Liver (tissue), 8 donors: ENCODE measurements at regions not wholly inside any gene's neighbourhood (a gene's known extent, or its start where the extent isn't known, plus 50 kb on each side); places are given as distances from the start of the nearest gene placed in this dataset.

Source experiments
- DNase-seq: peaks from one replicate; pipeline ENCODE4 v3.0.0-alpha.2; 2017; ENCODE audit warnings: low spot score
- H3K27ac ChIP-seq, 2 donors: one replicate each; pipeline ENCODE4 v1.7.0; 2013; ENCODE audit warnings: inconsistent platforms in 2 of 2, low read length in 2 of 2, control low read depth in 1 of 2, low read depth in 1 of 2, mild to moderate bottlenecking in 1 of 2
- H3K27me3 ChIP-seq, 4 donors: one replicate each; pipeline versions ENCODE4 v1.6.1 to v1.7.0; 2013; ENCODE audit warnings: low read length in 3 of 4, inconsistent platforms in 1 of 4, mild to moderate bottlenecking in 1 of 4, moderate library complexity in 1 of 4; ENCODE audit not compliant: control insufficient read depth in 4 of 4, insufficient read depth in 4 of 4
- H3K36me3 ChIP-seq, 4 donors: one replicate each; pipeline versions ENCODE4 v1.6.1 to v1.7.0; 2013; ENCODE audit warnings: low read length in 3 of 4, mild to moderate bottlenecking in 3 of 4, low read depth in 1 of 4, moderate library complexity in 1 of 4; ENCODE audit not compliant: control insufficient read depth in 4 of 4, insufficient read depth in 3 of 4
- H3K4me1 ChIP-seq, 4 donors: one replicate each; pipeline versions ENCODE4 v1.6.1 to v1.7.0; 2013; ENCODE audit warnings: low read length in 3 of 4, mild to moderate bottlenecking in 3 of 4, moderate library complexity in 1 of 4; ENCODE audit not compliant: control insufficient read depth in 4 of 4, insufficient read depth in 4 of 4
- H3K4me3 ChIP-seq, 3 donors: one replicate each; pipeline versions ENCODE4 v1.6.1 to v1.7.0; 2013; ENCODE audit warnings: low read length in 3 of 3, control low read depth in 1 of 3, low read depth in 1 of 3, mild to moderate bottlenecking in 1 of 3
- H3K9ac ChIP-seq, 2 donors: one replicate each; pipeline ENCODE4 v1.7.0; 2013; ENCODE audit warnings: low read length in 2 of 2, mild to moderate bottlenecking in 2 of 2, moderate library complexity in 2 of 2, control low read depth in 1 of 2, low read depth in 1 of 2
- H3K9me3 ChIP-seq, 4 donors: one replicate each; pipeline versions ENCODE4 v1.6.1 to v1.7.0; 2013; ENCODE audit warnings: low read length in 3 of 4; ENCODE audit not compliant: control insufficient read depth in 4 of 4
- EGR1 ChIP-seq, 2 donors: IDR thresholded peaks; 2 replicates each; pipeline ENCODE4 v1.6.1; 2016 to 2018; ENCODE audit warnings: antibody characterized with exemption in 2 of 2, low read depth in 2 of 2
- FOXA1 ChIP-seq: IDR thresholded peaks from 2 replicates; pipeline ENCODE4 v1.6.1; 2016; ENCODE audit warnings: antibody characterized with exemption
- FOXA2 ChIP-seq: IDR thresholded peaks from 2 replicates; pipeline ENCODE4 v1.6.1; 2016; ENCODE audit warnings: antibody characterized with exemption
- GABPA ChIP-seq, 2 donors: IDR thresholded peaks in 1 of 2; conservative IDR thresholded peaks in 1 of 2; 2 replicates each; pipeline ENCODE4 v1.6.1; 2016; ENCODE audit warnings: antibody characterized with exemption in 2 of 2, mild to moderate bottlenecking in 1 of 2, moderate library complexity in 1 of 2
- HNF4A ChIP-seq, 2 donors: conservative IDR thresholded peaks; 2 replicates each; pipeline ENCODE4 v1.6.1; 2016; ENCODE audit warnings: antibody characterized with exemption in 2 of 2, mild to moderate bottlenecking in 2 of 2
- HNF4G ChIP-seq: IDR thresholded peaks from 2 replicates; pipeline ENCODE4 v1.6.1; 2016; ENCODE audit warnings: antibody characterized with exemption
- JUND ChIP-seq, 2 donors: IDR thresholded peaks; 2 replicates each; pipeline ENCODE4 v1.6.1; 2016; ENCODE audit warnings: antibody characterized with exemption in 2 of 2
- NR2F2 ChIP-seq: IDR thresholded peaks from 2 replicates; pipeline ENCODE4 v1.6.1; 2016; ENCODE audit warnings: antibody characterized with exemption
- RAD21 ChIP-seq, 2 donors: IDR thresholded peaks; 2 replicates each; pipeline ENCODE4 v1.6.1; 2016; ENCODE audit warnings: antibody characterized with exemption in 2 of 2, mild to moderate bottlenecking in 2 of 2
- RXRA ChIP-seq, 2 donors: IDR thresholded peaks; 2 replicates each; pipeline ENCODE4 v1.6.1; 2017 to 2018; ENCODE audit warnings: antibody characterized with exemption in 2 of 2, mild to moderate bottlenecking in 1 of 2
- SP1 ChIP-seq: IDR thresholded peaks from 2 replicates; pipeline ENCODE4 v1.6.1; 2018; ENCODE audit warnings: antibody characterized with exemption, mild to moderate bottlenecking
- TAF1 ChIP-seq: conservative IDR thresholded peaks from 2 replicates; pipeline ENCODE4 v1.6.1; 2016; ENCODE audit warnings: antibody characterized with exemption, mild to moderate bottlenecking
- YY1 ChIP-seq: IDR thresholded peaks from 2 replicates; pipeline ENCODE4 v1.6.1; 2016; ENCODE audit warnings: antibody characterized with exemption, mild to moderate bottlenecking
- WGBS: extraction: QIAGEN DNeasy Blood & Tissue Kit; methylation state at CpG from one replicate; pipeline ENCODE4 v1.1.7; 2013; 5-methylcytosine and 5-hydroxymethylcytosine counted together
- TF ChIP-seq, protein P1 (sequence below): IDR thresholded peaks from 2 replicates; pipeline ENCODE4 v1.6.1; 2016; ENCODE audit warnings: antibody characterized with exemption
- TF ChIP-seq, protein P2 (sequence below): IDR thresholded peaks from 2 replicates; pipeline ENCODE4 v1.6.1; 2016; ENCODE audit warnings: antibody characterized with exemption
- TF ChIP-seq, protein P3 (sequence below): IDR thresholded peaks from 2 replicates; pipeline ENCODE4 v1.6.1; 2016; ENCODE audit warnings: antibody characterized with exemption
- TF ChIP-seq, protein P4 (sequence below): fragments of 150-350 bp; IDR thresholded peaks from 2 replicates; pipeline ENCODE4 v1.5.1; 2017; ENCODE audit warnings: improper control_type of control experiment, low read depth, low read length; ENCODE audit not compliant: missing input control
- TF ChIP-seq, protein P5 (sequence below): IDR thresholded peaks from 2 replicates; pipeline ENCODE4 v1.6.1; 2016; ENCODE audit warnings: antibody characterized with exemption, mild to moderate bottlenecking
- donor health status: healthy.
- donor health status: healthy.
- donor health status: healthy.
- donor health status: healthy.
- donor health status: healthy.

DNA sequence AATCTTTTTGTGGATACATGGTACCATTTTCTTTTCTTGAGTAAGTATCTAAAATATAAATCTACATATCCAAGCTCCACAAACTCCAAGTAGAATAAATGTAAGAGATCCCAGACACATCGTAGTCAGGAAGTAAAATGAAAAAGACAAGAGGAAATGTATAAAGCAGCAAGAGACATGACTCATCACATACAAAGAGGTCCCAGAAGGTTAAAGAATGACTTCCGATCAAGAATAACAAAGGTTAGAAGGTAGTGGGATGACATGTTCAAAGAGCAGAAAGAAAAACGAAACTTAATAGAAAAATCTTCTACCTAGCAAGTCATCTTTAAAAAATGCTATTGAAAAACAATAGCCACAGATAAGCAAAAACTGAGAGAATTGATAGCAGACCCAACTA, 705.8 kb downstream of the NR2F2 start:
- no peak overlapping the region for H3K27ac ChIP-seq
- H3K27me3 ChIP-seq, result peaks cover 0 to 3% (median 0%) of the 10 kb centered on the region in 4 donors
- no peak overlapping the region for H3K4me3 ChIP-seq
- no peaks in the 10 kb centered on the region for H3K9me3 ChIP-seq
- DNase-seq, result no peak
- H3K9ac ChIP-seq, result no peak overlapping the region
- H3K4me1 ChIP-seq, result no peaks in the 10 kb centered on the region
- 64% methylated on average over 3 of the region's 3 CpGs for WGBS
- TF ChIP-seq, protein P1, sequence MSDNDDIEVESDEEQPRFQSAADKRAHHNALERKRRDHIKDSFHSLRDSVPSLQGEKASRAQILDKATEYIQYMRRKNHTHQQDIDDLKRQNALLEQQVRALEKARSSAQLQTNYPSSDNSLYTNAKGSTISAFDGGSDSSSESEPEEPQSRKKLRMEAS, result no peak
- no peak for TF ChIP-seq JUND (IDR thresholded peaks at IDR 0.05)
- no peak for TF ChIP-seq SP1
- TF ChIP-seq, protein P2, sequence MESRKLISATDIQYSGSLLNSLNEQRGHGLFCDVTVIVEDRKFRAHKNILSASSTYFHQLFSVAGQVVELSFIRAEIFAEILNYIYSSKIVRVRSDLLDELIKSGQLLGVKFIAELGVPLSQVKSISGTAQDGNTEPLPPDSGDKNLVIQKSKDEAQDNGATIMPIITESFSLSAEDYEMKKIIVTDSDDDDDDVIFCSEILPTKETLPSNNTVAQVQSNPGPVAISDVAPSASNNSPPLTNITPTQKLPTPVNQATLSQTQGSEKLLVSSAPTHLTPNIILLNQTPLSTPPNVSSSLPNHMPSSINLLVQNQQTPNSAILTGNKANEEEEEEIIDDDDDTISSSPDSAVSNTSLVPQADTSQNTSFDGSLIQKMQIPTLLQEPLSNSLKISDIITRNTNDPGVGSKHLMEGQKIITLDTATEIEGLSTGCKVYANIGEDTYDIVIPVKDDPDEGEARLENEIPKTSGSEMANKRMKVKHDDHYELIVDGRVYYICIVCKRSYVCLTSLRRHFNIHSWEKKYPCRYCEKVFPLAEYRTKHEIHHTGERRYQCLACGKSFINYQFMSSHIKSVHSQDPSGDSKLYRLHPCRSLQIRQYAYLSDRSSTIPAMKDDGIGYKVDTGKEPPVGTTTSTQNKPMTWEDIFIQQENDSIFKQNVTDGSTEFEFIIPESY, result no peak
- no peak for TF ChIP-seq TAF1
- TF ChIP-seq FOXA1, result no peak
- no peak for TF ChIP-seq YY1
- TF ChIP-seq, protein P3, sequence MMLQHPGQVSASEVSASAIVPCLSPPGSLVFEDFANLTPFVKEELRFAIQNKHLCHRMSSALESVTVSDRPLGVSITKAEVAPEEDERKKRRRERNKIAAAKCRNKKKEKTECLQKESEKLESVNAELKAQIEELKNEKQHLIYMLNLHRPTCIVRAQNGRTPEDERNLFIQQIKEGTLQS, result no peak
- no peak for TF ChIP-seq EGR1 (IDR thresholded peaks at IDR 0.05; ENCODE audit: low read depth in 2 of 2)
- TF ChIP-seq, protein P4, sequence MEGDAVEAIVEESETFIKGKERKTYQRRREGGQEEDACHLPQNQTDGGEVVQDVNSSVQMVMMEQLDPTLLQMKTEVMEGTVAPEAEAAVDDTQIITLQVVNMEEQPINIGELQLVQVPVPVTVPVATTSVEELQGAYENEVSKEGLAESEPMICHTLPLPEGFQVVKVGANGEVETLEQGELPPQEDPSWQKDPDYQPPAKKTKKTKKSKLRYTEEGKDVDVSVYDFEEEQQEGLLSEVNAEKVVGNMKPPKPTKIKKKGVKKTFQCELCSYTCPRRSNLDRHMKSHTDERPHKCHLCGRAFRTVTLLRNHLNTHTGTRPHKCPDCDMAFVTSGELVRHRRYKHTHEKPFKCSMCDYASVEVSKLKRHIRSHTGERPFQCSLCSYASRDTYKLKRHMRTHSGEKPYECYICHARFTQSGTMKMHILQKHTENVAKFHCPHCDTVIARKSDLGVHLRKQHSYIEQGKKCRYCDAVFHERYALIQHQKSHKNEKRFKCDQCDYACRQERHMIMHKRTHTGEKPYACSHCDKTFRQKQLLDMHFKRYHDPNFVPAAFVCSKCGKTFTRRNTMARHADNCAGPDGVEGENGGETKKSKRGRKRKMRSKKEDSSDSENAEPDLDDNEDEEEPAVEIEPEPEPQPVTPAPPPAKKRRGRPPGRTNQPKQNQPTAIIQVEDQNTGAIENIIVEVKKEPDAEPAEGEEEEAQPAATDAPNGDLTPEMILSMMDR, result no peak
- no peak for TF ChIP-seq HNF4A (conservative IDR thresholded peaks at IDR 0.05)
- no peak for TF ChIP-seq RAD21 (IDR thresholded peaks at IDR 0.05)
- TF ChIP-seq GABPA (IDR thresholded peaks at IDR 0.05 in 1 of 2, conservative IDR thresholded peaks at IDR 0.05 in 1 of 2), result no peak
- TF ChIP-seq HNF4G, result no peak
- TF ChIP-seq NR2F2, result no peak
- no peak for TF ChIP-seq RXRA (IDR thresholded peaks at IDR 0.05)
- no peak for TF ChIP-seq FOXA2
- TF ChIP-seq, protein P5, sequence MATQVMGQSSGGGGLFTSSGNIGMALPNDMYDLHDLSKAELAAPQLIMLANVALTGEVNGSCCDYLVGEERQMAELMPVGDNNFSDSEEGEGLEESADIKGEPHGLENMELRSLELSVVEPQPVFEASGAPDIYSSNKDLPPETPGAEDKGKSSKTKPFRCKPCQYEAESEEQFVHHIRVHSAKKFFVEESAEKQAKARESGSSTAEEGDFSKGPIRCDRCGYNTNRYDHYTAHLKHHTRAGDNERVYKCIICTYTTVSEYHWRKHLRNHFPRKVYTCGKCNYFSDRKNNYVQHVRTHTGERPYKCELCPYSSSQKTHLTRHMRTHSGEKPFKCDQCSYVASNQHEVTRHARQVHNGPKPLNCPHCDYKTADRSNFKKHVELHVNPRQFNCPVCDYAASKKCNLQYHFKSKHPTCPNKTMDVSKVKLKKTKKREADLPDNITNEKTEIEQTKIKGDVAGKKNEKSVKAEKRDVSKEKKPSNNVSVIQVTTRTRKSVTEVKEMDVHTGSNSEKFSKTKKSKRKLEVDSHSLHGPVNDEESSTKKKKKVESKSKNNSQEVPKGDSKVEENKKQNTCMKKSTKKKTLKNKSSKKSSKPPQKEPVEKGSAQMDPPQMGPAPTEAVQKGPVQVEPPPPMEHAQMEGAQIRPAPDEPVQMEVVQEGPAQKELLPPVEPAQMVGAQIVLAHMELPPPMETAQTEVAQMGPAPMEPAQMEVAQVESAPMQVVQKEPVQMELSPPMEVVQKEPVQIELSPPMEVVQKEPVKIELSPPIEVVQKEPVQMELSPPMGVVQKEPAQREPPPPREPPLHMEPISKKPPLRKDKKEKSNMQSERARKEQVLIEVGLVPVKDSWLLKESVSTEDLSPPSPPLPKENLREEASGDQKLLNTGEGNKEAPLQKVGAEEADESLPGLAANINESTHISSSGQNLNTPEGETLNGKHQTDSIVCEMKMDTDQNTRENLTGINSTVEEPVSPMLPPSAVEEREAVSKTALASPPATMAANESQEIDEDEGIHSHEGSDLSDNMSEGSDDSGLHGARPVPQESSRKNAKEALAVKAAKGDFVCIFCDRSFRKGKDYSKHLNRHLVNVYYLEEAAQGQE, result no peak
- H3K36me3 ChIP-seq, result no peaks in the 10 kb centered on the region
